NCI-H146 (cell line): ENCODE measurements at regions not wholly inside any gene's neighbourhood (a gene's known extent, or its start where the extent isn't known, plus 50 kb on each side); places are given as distances from the start of the nearest gene placed in this dataset.

Experiments
- DNase-seq: peaks from one replicate; lab custom pipeline; 2025; lab: John Stamatoyannopoulos, UW

DNA sequence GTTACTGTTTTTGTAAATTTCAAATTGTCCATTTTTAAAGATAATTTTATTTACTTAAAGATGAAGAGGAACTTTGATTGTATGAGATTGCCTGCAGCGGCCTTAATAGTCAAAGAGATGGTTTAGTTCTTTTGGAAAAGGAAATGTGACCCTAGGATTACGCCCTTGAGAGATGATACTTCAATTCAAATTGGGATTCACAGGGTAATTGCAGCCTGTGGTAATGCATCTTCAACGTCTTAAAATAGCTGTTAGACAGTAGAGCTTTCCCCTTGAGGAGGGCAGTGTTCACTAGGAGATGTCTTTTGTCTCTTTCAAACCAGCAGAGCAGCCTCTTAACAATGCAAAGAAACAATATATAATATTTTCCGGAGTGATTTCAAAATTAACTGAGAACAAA is 127.1 kb downstream of the TAF11L14 start:
- no peak for DNase-seq

DNA sequence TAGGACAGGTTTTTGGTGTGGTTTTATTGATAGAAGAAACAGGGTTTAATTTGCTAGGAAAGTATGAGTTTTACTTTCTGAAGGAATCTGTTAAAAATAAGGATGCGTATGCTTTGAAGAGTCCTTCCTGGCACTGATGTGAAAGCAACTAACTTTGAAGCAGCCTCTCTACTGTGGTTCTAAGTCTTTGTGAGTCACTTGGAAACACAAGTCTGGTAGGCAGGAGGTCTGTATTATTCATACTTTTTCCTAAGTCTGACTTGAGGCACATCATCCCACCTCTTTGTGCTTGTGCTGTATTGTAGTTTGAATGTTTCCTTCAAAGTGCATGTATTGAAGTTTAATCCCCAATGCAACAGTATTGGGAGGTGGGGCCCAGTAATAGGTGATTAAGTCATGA is 129.0 kb downstream of the TAF11L14 start:
- DNase-seq = no peak

DNA sequence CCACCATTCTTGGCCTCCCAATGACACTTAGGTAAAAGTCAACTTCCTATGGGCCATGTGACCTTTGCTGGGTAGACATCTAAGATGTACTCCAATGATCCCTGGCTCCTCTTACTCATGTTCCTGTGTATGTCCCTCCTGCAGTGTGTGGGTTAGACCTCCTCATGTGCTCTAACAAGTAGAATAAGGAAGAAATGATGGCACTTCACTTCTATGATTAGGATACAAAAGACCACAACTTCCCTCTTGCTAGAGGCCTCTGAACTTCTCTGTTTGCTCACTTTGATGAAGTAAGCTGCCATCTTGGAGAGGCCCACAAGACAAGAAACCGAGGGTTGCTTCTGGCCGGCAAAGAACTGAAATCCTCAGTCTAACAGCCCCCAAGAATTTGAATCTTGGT is 131.8 kb downstream of the TAF11L14 start:
- no peak for DNase-seq

DNA sequence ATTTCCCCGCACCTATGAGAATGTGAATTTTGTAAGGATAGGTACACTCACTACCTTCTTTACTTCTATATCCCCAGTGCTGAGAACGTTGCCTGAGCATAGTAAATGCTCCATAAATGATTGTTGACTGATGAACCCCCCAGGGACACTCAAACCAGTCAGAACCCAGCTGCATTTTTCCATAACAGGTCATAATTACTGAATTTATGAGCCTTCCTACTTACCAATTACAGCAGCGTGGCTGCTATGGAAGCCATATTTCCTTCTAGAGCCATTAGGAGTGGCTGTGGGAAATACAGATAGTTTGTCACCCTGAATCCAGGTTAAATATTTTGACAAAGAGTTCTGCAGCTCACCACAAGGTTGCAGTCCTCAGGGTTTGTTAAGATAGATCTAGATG is 135.0 kb downstream of the TAF11L14 start:
- DNase-seq = no peak

DNA sequence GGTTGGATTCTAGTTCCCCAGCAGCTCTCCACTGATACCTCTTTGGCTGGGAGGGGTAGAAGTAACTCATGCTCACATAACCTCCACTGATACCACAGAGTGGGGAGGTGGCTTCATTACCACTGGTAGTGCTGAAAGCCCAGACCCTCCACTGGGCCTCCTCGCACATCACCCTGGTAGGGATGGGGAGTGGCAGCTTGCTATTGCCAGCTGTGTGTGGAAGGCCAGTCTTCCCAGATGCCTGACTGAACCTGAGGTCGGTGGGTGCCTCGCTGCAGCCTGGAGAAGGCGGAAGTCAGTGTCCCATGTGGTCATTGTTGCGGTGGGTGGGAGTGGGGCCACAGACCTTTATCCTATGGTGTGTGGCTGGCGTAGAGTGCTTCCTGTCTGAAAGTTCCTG is 138.0 kb downstream of the TAF11L14 start:
- no peak for DNase-seq

DNA sequence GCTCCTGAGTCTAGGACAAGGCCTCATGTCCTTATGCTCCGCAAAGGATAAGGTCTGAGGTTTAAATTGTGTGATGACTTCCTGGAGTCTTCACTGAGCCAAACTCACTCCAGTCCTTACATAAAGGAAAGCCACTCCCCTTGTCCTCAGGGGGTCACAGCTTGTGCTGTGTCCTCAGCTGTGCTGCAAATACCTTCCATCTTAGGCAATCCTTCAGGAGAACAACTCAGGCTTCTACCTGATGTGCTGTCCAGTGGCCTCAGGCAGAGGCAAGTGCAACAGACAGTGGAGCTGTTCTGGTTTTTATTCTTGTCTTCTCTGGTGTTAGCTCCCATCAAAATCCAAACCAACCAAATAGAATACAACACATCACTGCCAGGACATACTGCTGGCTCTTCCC is 151.5 kb downstream of the TAF11L14 start:
- DNase-seq = peak; percentile 52

DNA sequence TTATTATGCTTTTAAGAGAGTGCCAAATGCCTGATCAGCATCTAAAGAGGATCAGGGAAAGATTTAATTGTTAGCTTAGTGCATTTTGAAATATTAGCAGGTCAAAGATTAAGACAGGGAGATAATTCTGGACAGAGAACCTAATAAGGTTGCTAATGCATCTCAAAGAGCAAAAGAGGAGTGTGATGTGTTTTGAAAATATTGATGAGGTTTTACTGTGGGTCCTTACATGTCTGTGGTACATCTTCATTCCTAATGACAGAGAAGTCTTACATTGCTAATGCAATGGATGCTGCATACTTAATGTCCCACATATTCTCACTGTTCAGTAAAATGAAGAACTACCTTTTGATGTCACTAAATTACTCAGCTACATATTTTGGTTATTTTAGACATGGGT is 154.1 kb downstream of the TAF11L14 start:
- no peak for DNase-seq

DNA sequence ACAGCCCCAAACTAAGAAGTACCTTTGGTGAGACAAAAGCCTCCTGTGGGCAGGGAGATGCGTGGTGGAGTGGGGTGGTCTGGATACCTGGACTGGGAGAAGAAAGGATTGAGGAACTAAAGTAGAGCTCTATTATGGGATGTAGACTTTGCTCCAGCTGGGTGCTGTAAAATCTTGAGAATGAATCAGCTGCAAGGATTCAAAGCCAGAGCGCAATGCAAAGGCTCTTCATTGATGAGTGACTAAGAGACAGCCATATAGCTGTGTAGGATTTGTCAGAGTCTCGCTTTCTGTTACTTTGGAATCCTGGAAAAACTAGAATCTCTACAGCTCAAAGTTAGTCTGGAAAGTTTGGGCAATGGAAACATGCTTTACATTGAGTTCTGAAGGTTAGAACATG is 159.9 kb downstream of the TAF11L14 start:
- no peak for DNase-seq

DNA sequence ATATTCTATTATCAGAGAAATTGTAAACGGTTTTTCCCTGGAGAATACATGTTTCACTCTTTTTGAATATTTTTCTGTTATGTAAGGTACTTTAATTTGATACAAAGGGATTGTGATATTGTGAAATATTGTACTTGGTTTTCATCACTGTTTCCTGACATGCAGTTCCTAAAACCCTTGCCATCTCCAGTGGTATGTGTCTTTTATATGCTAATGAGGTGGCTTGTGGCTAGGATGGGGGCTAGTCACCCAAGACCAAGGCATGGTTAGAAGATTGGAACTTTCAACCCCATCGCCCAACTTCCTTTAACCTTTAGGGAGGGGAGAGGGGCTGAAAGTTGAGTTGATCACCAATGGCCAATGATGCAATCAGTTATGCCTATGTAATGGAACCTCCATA is 160.6 kb downstream of the TAF11L14 start:
- no peak for DNase-seq

DNA sequence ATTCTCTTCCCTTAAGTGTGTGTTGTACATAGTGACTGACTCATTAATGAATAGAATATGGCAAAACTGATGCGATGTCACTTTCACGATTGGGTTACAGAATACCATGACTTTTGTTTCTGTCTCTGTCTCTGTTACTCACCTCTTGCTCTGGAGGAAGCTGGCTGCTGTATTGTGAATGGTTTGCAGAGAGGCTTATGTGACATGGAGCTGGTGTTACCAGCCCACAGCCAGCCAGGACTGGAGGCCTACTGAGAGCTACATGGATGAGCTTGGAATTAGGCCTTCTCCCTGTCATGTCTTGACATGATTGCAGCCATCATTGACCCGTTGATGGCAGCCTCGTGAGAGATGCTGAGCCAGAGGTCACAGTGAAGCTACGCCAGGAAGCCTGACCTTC is 161.9 kb downstream of the TAF11L14 start:
- no peak for DNase-seq

DNA sequence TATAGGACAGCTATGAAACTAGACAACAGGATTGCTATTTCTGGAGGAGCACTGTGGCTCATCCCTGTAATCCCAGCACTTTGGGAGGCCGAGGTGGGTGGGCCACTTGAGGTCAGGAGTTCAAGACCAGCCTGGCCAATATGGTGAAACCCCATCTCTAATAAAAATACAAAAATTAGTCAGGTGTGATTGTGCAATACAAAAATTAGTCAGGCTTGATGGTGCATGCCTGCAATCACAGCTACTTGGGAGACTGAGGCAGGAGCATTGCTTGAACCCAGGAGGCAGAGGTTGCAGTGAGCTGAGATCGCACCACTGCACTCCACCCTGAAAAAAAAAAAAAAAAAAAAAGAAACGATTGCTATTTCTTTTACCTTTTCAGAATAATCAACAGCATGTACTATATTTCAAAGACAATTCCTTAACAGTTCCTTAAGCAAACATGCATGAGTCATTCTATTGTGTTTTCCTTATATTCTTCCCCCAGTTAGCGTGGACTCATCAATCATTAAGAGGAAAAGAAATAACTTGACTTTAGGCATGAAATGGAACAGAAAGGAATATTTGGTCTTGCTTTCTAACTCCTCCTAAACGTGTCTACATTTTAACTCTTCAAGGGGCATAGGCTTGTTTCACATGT is 162.6 kb downstream of the TAF11L14 start:
- no peak for DNase-seq

DNA sequence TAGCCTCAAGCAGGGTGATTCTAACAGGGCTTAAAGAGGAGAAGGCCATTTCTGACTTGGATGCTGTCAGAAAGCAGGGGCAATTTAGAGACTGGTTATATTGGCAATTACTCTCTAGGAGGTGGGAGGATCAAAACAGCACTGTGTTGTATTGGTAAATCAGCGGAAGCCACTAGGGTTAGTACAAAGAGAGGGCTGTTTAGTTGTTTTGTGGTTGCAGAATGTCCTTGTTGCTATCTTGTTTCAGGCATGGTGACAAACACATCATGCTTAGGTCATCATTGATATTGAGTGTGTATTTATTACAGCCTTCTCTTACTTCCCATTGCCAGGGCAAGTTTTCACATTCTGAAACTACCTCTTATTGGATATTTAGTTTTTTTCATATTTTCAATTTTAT is 165.3 kb downstream of the TAF11L14 start:
- DNase-seq = peak; percentile 3

DNA sequence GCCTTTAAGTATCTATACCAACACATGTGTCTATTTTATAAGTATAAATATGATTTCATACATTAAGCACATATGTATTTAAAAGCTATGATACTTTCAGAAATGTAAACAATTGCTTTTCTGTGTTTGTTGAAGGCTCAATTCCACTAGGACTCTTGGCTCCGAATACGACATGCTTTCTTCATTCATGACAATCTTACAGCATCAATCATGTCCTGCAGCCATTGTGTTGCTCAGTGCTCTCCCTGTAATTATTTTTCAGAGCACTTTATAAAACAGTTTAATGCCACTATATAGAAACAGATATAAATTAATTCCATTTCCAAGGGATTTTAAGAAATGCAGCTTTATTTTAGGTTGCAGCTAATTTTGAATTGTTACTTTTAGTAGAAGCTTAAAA is 167.3 kb downstream of the TAF11L14 start:
- DNase-seq = peak; percentile 67

DNA sequence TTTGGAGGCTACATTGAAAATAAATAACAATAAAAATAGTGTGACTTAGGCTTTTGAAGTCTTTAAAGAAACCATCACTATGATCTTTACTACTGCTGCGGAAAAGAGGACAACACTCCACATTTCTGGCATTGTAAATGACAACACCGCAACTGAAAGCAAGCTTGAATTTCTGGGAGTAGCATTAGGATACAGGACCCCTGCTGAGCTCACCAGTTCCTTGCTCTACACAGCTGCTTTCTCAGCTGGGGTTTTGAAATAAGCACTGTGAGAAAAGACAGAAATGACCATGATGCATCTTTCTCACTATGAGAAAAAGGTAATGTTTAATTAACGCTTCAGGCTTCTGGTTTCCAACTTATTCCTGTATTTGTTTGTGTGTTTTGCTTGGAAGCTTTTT is 168.0 kb downstream of the TAF11L14 start:
- peak; percentile 85 for DNase-seq

DNA sequence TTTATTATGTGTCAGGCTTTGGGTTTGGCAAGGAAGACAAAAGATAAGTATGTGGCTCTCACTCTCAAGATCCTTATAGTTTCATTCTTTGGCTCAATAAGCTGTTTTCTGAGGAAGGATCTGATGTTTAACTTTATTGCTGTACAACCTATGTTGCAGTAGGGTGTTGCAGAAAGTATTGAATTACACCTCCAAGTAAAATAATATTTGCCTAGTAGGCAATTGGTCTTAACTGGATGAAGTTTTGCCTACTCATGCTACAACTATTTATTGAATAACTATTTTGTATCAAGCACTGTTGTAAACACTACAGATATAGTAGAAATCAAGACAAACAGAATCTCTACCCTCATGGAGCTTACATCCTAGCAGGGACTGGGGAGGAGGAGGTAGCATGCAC is 169.7 kb downstream of the TAF11L14 start:
- DNase-seq = no peak

DNA sequence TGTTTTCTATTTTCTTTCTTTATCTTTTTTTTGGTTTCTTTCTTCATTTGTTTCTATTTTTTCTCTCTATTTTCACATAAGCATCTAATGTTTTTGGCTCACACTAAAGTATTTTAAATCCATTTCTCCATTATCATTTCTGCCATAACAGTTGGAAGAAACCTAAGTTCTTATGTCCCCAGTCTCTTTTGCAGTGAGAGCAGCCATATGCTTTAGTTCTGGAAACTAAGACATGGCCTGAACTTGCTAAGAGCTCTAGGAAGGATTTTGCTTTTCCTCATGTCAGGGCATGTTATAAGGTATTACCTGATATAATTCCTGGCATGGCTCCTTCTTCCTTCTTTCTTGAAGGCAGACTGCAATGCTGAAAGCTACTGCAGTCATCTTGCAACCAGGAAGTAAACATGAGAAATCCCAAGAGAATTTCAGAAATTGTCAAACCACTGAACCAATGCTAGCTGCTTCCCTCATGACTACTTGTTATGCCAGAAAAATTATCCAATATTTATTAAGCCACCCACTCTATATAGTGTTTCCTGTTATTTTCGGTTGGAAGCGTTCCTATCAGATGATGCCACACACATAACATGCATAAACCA is 171.1 kb downstream of the TAF11L14 start:
- DNase-seq = no peak

DNA sequence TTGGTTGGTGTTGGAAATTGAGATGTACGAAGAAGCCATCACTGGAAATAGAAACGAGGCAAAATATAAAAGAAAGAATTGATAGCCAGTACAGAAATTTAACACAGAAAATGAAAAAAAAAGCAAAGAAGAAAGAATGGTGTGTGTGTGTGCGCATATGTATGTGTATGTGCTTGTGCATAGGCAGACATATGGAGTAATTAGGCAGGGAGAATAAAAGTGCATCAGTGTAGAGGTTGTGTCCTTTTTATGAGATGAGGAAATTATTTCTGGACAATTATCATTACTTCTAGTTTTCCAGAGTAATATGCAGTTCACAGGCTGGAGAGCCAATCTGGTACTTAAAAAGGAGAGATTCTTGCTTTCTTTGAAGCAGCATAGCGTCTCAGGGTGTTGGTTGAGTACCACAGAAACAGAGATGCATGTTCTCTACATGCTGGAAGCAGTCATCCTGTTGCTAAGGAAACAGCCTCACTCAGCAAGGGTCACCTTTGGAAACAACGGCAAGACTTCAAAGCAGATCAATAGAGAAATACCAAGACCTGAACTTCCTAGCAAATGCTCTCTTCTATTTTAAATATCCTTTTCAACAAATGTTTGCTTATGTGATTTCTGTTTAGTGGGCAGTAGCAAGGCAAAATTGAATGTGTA is 172.7 kb downstream of the TAF11L14 start:
- peak; percentile 37 for DNase-seq

DNA sequence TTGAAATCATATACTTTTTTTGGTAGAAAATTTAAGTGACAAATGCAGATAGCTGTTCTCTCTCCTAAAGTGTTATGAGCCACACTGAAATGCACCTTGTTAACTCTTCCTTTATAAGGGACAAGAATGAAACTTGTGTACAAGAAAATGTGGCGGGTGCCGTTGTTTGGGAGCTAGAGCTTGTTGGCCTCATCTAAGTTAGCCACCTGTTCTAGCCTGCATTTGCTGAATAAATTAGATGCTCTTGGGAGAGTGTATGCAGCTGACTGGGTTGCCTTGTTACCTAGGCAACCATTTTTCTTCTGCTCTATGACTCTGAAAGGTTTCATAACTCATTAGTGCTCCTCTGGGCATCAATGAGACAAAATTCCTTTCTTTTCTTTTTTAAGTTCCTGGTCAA is 174.3 kb downstream of the TAF11L14 start:
- peak; percentile 71 for DNase-seq

DNA sequence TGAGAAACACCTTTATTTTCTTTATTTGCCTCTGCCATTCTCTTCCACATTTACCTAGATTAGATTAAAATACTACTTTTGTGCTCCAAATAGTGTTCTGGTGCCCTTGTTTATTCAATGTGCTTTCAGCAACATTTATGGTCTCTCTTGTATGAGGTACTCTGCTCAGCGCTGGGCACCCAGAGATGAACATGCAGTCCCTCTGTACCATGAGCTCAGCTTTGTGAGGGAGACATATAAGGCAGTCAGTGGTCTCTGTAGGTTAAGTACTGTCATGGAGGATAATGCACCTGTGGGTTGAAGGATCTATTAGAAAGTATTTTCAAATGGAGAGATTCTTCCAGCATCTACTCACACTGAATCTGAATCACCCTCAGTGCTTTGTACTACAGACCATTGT is 176.5 kb downstream of the TAF11L14 start:
- DNase-seq = no peak

DNA sequence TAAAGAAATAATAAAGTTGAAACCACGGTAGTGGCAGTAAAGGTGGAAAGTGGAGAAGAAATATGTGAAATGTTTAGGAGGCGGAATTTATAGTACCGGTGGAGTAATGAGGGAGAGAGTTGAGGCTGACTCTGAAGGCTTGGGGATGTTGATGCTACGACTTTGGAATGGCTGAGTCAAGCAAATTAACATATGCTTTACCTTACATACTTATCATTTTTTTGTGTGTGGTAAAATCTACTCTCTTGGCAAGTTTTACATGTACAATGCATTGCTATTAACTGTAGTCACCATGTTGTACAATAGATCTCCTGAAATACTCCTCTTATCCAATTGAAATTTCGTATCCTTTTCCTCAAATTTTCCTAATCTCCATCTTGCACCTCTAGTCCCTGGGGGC is 179.0 kb downstream of the TAF11L14 start:
- DNase-seq = no peak

DNA sequence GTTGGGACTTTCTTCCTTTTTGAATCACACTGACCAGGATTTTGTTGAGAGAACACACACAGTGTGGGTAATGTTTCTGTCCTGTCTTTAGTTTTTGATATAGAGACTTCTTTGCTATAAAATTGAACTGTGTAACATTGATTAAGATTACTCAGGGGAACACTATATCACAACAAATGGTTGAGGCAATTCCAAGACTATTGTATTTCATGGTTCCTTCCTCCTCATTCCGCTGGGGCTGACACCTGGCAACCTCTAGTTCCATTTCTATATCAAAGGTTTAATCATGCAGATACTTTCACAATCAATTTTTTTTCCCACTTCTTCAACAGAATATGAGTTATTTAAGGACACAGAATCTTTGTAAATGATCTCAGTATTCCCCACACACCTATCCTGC is 182.2 kb downstream of the TAF11L14 start:
- DNase-seq = no peak

DNA sequence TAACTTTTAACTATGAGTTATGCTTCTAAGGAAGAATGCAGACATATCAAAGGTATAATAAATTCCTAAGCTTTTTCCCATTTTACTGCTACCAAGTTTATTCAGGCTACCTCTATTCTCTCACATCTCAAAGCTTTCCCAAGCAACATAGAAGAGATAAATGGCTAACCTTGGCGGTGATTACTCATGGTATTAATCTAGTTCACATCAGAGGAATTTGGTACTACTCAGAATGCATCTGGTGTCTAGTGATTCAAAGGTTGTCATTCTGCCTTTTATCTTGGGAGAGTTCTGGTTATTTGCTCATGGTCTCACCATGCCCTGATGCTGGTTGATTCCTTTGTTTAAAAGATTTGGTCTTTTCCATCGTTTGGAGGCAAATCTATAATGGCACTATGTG is 182.7 kb downstream of the TAF11L14 start:
- DNase-seq = no peak

DNA sequence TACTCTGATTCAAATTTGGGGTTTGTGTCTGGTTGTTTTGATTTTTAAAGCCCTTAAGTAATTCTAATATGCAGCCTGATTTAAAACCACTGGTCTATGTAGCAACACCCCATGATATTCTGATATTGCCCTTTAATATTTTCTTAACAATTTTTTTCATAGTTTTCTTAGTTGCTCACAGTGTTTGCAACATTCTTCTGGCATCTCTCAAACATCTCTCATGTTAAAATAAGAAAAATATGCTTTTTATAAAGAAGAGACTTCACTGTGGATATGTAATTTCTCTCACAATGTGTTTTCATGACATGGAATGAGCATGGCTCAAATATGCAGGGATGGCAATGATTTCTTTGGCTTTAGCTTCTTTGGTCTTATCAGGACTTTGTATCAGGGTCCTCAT is 183.7 kb downstream of the TAF11L14 start:
- DNase-seq = no peak

DNA sequence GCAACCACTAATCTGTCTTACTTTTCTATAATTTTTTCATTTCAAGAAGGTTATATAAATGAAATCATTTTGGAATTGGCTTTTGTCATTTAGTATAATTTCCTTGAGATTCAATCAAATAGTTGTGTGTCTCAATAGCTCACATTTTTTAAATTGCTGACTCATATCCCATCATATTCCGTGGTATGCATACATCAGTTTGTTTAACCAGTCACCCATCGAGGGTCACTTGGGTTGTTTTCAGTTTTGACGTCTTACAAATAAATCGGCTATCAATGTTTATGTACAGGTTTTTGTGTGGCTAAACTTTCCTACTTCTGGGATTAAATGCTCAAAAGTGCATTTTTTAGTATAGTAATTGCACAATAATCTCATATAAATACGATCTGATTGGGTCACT is 185.5 kb downstream of the TAF11L14 start:
- DNase-seq = no peak
